ENCODE measurements at regions not wholly inside any gene's neighbourhood (a gene's known extent, or its start where the extent isn't known, plus 50 kb on each side); places are given as distances from the start of the nearest gene placed in this dataset.

DNA sequence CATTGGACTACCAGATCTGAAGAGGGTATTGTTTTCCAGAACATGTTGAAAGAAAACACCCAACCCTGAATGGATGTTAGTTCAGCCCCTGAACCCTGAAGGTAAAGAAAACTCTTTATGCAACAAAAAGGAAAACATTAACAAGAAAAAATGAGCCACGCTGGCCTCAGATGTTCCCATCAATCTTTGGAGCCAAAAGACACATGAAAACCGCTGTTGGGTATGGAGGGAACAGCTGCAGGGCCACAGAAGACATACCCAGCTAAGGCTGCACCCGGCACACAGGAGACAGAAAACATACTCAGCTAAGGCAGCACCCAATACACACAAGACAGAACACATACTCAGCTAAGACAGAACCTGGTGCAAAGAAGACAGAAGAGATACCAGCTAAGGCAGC is 51.3 kb upstream of the GALNT9 start:
- DNase-seq (ENCODE audit: low read depth, low spot score), result no peak
- ChIA-PET CTCF (no interaction called here), POLR2A (no interaction called here)
- TF ChIP-seq, protein P1, sequence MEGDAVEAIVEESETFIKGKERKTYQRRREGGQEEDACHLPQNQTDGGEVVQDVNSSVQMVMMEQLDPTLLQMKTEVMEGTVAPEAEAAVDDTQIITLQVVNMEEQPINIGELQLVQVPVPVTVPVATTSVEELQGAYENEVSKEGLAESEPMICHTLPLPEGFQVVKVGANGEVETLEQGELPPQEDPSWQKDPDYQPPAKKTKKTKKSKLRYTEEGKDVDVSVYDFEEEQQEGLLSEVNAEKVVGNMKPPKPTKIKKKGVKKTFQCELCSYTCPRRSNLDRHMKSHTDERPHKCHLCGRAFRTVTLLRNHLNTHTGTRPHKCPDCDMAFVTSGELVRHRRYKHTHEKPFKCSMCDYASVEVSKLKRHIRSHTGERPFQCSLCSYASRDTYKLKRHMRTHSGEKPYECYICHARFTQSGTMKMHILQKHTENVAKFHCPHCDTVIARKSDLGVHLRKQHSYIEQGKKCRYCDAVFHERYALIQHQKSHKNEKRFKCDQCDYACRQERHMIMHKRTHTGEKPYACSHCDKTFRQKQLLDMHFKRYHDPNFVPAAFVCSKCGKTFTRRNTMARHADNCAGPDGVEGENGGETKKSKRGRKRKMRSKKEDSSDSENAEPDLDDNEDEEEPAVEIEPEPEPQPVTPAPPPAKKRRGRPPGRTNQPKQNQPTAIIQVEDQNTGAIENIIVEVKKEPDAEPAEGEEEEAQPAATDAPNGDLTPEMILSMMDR (IDR thresholded peaks at IDR 0.05; ENCODE audit: insufficient read depth, low read length, missing control alignments), result no peak
- H3K4me3 ChIP-seq (ENCODE audit: low read depth, low read length), result no peak overlapping the region

DNA sequence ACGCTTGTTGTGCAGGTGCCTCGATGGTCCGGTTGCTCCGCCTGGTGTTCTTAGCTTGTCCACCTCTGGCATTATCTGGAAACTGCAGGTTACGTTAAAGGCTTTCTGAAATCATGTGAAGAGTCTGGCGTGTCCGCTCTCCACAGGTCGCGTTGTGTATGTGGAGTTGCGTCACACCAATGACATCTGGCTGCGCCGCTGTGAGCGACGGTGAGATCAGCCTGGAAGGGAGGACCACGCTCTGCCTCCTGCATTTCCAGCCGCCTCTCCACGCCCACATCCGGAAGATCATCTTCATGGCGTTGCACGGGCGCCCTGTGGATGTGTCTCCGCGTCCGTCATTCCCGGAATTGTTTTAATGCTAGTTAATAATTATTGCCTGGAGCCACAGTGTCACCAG is 50.6 kb upstream of the GALNT9 start:
- ChIA-PET CTCF (no interaction called here), POLR2A (no interaction called here)
- TF ChIP-seq, protein P1 (IDR thresholded peaks at IDR 0.05; ENCODE audit: insufficient read depth, low read length, missing control alignments), result no peak
- DNase-seq (ENCODE audit: low read depth, low spot score), result no peak
- no peak overlapping the region for H3K4me3 ChIP-seq (ENCODE audit: low read depth, low read length)

DNA sequence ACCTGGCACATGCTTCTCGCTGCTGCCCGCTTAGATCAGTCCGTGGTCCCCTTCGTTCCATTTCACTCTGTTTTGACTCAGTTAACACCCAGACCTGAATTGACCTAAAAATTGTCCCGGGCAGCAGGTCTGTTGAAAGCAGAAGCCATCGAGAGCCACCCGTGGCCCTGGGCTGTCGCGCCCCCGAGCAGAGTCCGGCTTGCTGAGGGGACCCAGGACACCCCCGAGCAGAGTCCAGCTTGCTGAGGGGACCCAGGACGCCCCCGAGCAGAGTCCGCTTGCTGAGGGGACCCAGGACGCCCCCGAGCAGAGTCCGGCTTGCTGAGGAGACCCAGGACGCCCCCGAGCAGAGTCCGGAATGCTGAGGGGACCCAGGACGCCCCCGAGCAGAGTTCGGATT is 50.2 kb upstream of the GALNT9 start:
- ChIA-PET POLR2A (no interaction called here), CTCF (no interaction called here)
- no peak for DNase-seq (ENCODE audit: low read depth, low spot score)
- no peak overlapping the region for H3K4me3 ChIP-seq (ENCODE audit: low read depth, low read length)
- TF ChIP-seq, protein P1 (IDR thresholded peaks at IDR 0.05; ENCODE audit: insufficient read depth, low read length, missing control alignments), result no peak

Data from AG04449 (cell line).